Suprapubic skin (tissue), 4 donors: ENCODE measurements at regions not wholly inside any gene's neighbourhood (a gene's known extent, or its start where the extent isn't known, plus 50 kb on each side); places are given as distances from the start of the nearest gene placed in this dataset.

Experiments used
- CTCF ChIP-seq, 2 donors: fragments of 200-600 bp in 1 of 2; fragments of 450-650 bp in 1 of 2; sonication (generic) in 1 of 2; IDR thresholded peaks; one replicate each; pipeline ENCODE4 v1.5.1; 2016 to 2019; ENCODE audit warnings: antibody characterized with exemption in 2 of 2, mild to moderate bottlenecking in 1 of 2, moderate library complexity in 1 of 2
- EP300 ChIP-seq: sonication (generic); formaldehyde crosslinking; IDR thresholded peaks from one replicate; pipeline ENCODE4 v1.6.1; 2017; ENCODE audit warnings: antibody characterized with exemption
- POLR2A ChIP-seq, 2 donors: fragments of 450-650 bp; IDR thresholded peaks; one replicate each; pipeline ENCODE4 v1.6.1; 2017; ENCODE audit warnings: antibody characterized with exemption in 2 of 2, mild to moderate bottlenecking in 2 of 2, moderate library complexity in 2 of 2
- POLR2AphosphoS5 ChIP-seq, 3 donors: sonication (generic); formaldehyde crosslinking; IDR thresholded peaks; one replicate each; pipeline ENCODE4 v1.6.1; 2017; ENCODE audit warnings: antibody characterized with exemption in 3 of 3

- no peak for TF ChIP-seq CTCF (IDR thresholded peaks at IDR 0.05)
- no peak for TF ChIP-seq POLR2A (IDR thresholded peaks at IDR 0.05)
- TF ChIP-seq POLR2AphosphoS5 (IDR thresholded peaks at IDR 0.05), result no peak
- TF ChIP-seq EP300, result no peak
Observed at GRCh38 chr4:95627024-95627605, 78.3 kb upstream of the UNC5C start.
